ENCODE measurements at regions not wholly inside any gene's neighbourhood (a gene's known extent, or its start where the extent isn't known, plus 50 kb on each side); places are given as distances from the start of the nearest gene placed in this dataset.
A peak's percentile ranks its signal among the peaks of the same experiment; 100 is the strongest.

DNA sequence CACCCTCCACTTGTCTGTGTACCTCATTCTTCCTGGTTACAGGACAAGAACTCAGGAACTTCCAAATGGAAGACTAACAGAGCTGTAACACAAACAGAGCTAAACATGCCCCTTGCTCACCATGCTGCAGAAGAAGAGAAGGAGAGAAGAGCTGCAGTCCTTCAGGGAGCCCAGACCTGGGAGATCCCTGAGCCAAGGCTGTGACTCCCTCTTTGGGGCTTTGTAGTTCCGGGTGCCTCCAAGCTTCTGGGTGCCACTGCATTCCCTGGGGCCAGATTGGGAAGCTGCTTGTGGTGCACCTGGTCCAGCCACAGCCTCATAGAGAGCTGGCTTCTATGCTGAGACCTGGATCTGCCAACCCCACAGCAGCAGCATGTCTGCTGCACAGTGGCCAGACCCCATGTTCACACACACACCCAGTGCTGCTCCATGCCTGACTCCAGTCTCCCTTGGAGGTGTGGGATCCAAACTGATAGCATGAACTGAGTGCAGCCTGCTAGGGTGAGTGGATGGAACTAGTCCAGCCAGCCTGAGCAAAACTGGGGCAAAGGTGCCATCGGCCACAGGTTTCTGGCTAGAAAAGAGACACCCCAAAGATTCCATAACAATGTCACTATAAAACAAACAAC is 263.0 kb upstream of the NRIP1 start:
- DNase-seq, result no peak
- TF ChIP-seq, protein P1, sequence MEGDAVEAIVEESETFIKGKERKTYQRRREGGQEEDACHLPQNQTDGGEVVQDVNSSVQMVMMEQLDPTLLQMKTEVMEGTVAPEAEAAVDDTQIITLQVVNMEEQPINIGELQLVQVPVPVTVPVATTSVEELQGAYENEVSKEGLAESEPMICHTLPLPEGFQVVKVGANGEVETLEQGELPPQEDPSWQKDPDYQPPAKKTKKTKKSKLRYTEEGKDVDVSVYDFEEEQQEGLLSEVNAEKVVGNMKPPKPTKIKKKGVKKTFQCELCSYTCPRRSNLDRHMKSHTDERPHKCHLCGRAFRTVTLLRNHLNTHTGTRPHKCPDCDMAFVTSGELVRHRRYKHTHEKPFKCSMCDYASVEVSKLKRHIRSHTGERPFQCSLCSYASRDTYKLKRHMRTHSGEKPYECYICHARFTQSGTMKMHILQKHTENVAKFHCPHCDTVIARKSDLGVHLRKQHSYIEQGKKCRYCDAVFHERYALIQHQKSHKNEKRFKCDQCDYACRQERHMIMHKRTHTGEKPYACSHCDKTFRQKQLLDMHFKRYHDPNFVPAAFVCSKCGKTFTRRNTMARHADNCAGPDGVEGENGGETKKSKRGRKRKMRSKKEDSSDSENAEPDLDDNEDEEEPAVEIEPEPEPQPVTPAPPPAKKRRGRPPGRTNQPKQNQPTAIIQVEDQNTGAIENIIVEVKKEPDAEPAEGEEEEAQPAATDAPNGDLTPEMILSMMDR (IDR thresholded peaks at IDR 0.05; ENCODE audit: borderline replicate concordance, extremely low read depth, low read length, poor library complexity, severe bottlenecking), result no peak
- no peak for TF ChIP-seq EZH2 (IDR thresholded peaks at IDR 0.05; ENCODE audit: borderline replicate concordance, low read depth, low read length, severe bottlenecking)
- Histone ChIP-seq H3K4me1 (ENCODE audit: insufficient read depth, low read length) (no peaks in the 10 kb centered on the region), H3K4me2 (ENCODE audit: insufficient read depth, low read length) (no peak overlapping the region), H3K27ac (ENCODE audit: low read length) (no peak overlapping the region), H4K20me1 (ENCODE audit: insufficient read depth, low read length) (no peaks in the 10 kb centered on the region), H3K9me3 (ENCODE audit: insufficient read depth, low read length, severe bottlenecking) (peaks cover 18% of the 10 kb centered on the region), H3K79me2 (ENCODE audit: insufficient read depth, low read length) (no peaks in the 10 kb centered on the region), H3K27me3 (ENCODE audit: insufficient read depth, low read length, poor library complexity) (no peaks in the 10 kb centered on the region), H3K36me3 (ENCODE audit: insufficient read depth, low read length) (no peaks in the 10 kb centered on the region; the same call in 1 of the 2 replicates), H3K4me3 (ENCODE audit: low read depth in 1 of 2, low read length in 2 of 2) (no peak overlapping the region), H3K9ac (ENCODE audit: low read depth, low read length) (no peak overlapping the region), H2AFZ (ENCODE audit: low read depth, low read length) (0 out of 2 replicates have a peak overlapping the region, but pooled peaks have one; percentile 49)
- ATAC-seq (ENCODE audit: insufficient read depth, low read depth), result no peak

GRCh38 chr21:15329191-15329590 is 264.4 kb upstream of the NRIP1 start:
- no peak overlapping the region for H3K27ac ChIP-seq (ENCODE audit: low read length)
- H3K36me3 ChIP-seq (ENCODE audit: insufficient read depth, low read length), result no peaks in the 10 kb centered on the region; the same call in 1 of the 2 replicates
- no peaks in the 10 kb centered on the region for H3K4me1 ChIP-seq (ENCODE audit: insufficient read depth, low read length)
- no peak overlapping the region for H3K4me2 ChIP-seq (ENCODE audit: insufficient read depth, low read length)
- H3K9me3 ChIP-seq (ENCODE audit: insufficient read depth, low read length, severe bottlenecking), result peaks cover 18% of the 10 kb centered on the region
- H3K4me3 ChIP-seq (ENCODE audit: low read depth in 1 of 2, low read length in 2 of 2), result no peak overlapping the region
- TF ChIP-seq, protein P1 (IDR thresholded peaks at IDR 0.05; ENCODE audit: borderline replicate concordance, extremely low read depth, low read length, poor library complexity, severe bottlenecking), result no peak
- no peak for TF ChIP-seq EZH2 (IDR thresholded peaks at IDR 0.05; ENCODE audit: borderline replicate concordance, low read depth, low read length, severe bottlenecking)
- H3K79me2 ChIP-seq (ENCODE audit: insufficient read depth, low read length), result no peaks in the 10 kb centered on the region
- H3K27me3 ChIP-seq (ENCODE audit: insufficient read depth, low read length, poor library complexity), result no peaks in the 10 kb centered on the region
- H2AFZ ChIP-seq (ENCODE audit: low read depth, low read length), result no peak overlapping the region
- no peaks in the 10 kb centered on the region for H4K20me1 ChIP-seq (ENCODE audit: insufficient read depth, low read length)
- no peak overlapping the region for H3K9ac ChIP-seq (ENCODE audit: low read depth, low read length)
- DNase-seq (no peak), ATAC-seq (ENCODE audit: insufficient read depth, low read depth) (no peak)

DNA sequence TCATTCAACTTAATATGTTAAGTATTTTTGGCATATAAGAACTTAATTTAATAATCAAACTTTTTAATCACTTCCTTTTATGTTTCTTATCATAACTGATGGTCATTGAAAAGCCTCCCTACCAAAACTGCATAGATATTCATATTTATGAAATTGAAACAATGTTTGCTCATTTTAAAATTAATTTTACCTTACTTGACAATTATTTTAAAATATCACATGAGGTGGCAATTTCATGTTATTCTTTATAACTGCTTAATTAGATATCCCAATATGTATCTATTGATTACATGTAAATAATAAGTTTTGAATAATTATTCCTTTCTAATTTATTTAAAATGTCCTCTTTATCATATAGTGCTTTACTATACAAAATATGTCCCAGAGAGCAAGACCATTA is 266.1 kb upstream of the NRIP1 start:
- TF ChIP-seq EZH2 (IDR thresholded peaks at IDR 0.05; ENCODE audit: borderline replicate concordance, low read depth, low read length, severe bottlenecking), result no peak
- TF ChIP-seq, protein P1 (IDR thresholded peaks at IDR 0.05; ENCODE audit: borderline replicate concordance, extremely low read depth, low read length, poor library complexity, severe bottlenecking), result no peak
- H3K4me2 ChIP-seq (ENCODE audit: insufficient read depth, low read length), result no peak overlapping the region
- H3K27me3 ChIP-seq (ENCODE audit: insufficient read depth, low read length, poor library complexity), result no peaks in the 10 kb centered on the region
- no peaks in the 10 kb centered on the region for H3K79me2 ChIP-seq (ENCODE audit: insufficient read depth, low read length)
- no peak overlapping the region for H3K9ac ChIP-seq (ENCODE audit: low read depth, low read length)
- no peaks in the 10 kb centered on the region for H4K20me1 ChIP-seq (ENCODE audit: insufficient read depth, low read length)
- H2AFZ ChIP-seq (ENCODE audit: low read depth, low read length), result no peak overlapping the region
- no peaks in the 10 kb centered on the region; the same call in 1 of the 2 replicates for H3K36me3 ChIP-seq (ENCODE audit: insufficient read depth, low read length)
- H3K4me1 ChIP-seq (ENCODE audit: insufficient read depth, low read length), result no peaks in the 10 kb centered on the region
- H3K27ac ChIP-seq (ENCODE audit: low read length), result no peak overlapping the region
- ATAC-seq (ENCODE audit: insufficient read depth, low read depth) (no peak), DNase-seq (no peak)
- H3K9me3 ChIP-seq (ENCODE audit: insufficient read depth, low read length, severe bottlenecking), result peaks cover 18% of the 10 kb centered on the region
- H3K4me3 ChIP-seq (ENCODE audit: low read depth in 1 of 2, low read length in 2 of 2), result no peak overlapping the region

All from DND-41 (cell line).